ENCODE measurements at regions not wholly inside any gene's neighbourhood (a gene's known extent, or its start where the extent isn't known, plus 50 kb on each side); places are given as distances from the start of the nearest gene placed in this dataset.

DNA sequence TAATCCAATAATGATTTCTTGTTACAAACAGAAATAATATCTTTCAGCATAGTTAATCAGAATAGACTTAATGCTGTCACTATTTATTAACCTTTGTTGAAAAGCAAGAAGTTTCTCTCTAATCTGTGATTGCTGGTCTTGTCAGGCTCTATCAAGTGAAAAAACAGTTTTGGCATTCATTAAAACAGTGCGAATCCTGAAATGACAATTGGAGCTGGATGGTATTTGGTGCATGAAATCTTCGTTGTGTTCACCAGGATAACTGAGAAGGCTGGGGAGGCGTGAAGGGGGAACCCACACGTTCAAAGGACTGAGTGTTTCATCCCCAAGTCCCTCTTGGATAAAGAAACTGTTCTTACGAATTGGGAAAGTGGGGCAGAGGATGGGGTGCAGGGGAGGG lies 190.2 kb upstream of the MYL2 start:
- H3K9me3 ChIP-seq (ENCODE audit: control insufficient read depth, insufficient read depth, low read depth, low read length) = no peaks in the 10 kb centered on the region
- H3K4me1 ChIP-seq (ENCODE audit: control insufficient read depth, insufficient read depth, low read length) = no peaks in the 10 kb centered on the region
- ChIA-PET CTCF (no interaction called here), POLR2A (no interaction called here)
- no peaks in the 10 kb centered on the region for H3K36me3 ChIP-seq (ENCODE audit: control insufficient read depth in 2 of 2, insufficient read depth in 1 of 2, low read length in 2 of 2)
- no peak for TF ChIP-seq ZNF837 (tag by site-specific recombination; IDR thresholded peaks at IDR 0.05)
- TF ChIP-seq ZNF26 (tag by site-specific recombination; IDR thresholded peaks at IDR 0.05) = no peak
- no peak for TF ChIP-seq ZNF521 (tag by site-specific recombination; IDR thresholded peaks at IDR 0.05)
- TF ChIP-seq TCF7L2 (IDR thresholded peaks at IDR 0.05; ENCODE audit: borderline replicate concordance, low read depth, low read length) = no peak
- no peak for TF ChIP-seq SCRT1 (tag by site-specific recombination; IDR thresholded peaks at IDR 0.05; ENCODE audit: borderline replicate concordance)
- no peak for TF ChIP-seq EGR2 (tag by site-specific recombination; IDR thresholded peaks at IDR 0.05; ENCODE audit: low read depth)
- no peak for TF ChIP-seq GLI2 (tag by site-specific recombination; IDR thresholded peaks at IDR 0.05; ENCODE audit: borderline replicate concordance, low read depth)
- TF ChIP-seq ZNF510 (tag by site-specific recombination; IDR thresholded peaks at IDR 0.05; ENCODE audit: insufficient replicate concordance) = no peak
- no peak for TF ChIP-seq ZNF571 (tag by site-specific recombination; IDR thresholded peaks at IDR 0.05)
- no peak for TF ChIP-seq ZNF561 (tag by site-specific recombination; IDR thresholded peaks at IDR 0.05; ENCODE audit: borderline replicate concordance)
- no peak for TF ChIP-seq ZNF626 (tag by site-specific recombination; IDR thresholded peaks at IDR 0.05)
- TF ChIP-seq MZF1 (tag by site-specific recombination; IDR thresholded peaks at IDR 0.05; ENCODE audit: borderline replicate concordance) = no peak
- TF ChIP-seq KLF10 (tag by site-specific recombination; IDR thresholded peaks at IDR 0.05) = no peak
- no peak for TF ChIP-seq ZNF354C (tag by site-specific recombination; IDR thresholded peaks at IDR 0.05; ENCODE audit: borderline replicate concordance, low read depth)
- no peak for TF ChIP-seq GLI4 (tag by site-specific recombination; IDR thresholded peaks at IDR 0.05)
- no peak for TF ChIP-seq ZNF302 (tag by site-specific recombination; IDR thresholded peaks at IDR 0.05; ENCODE audit: low read depth)
- TF ChIP-seq ZNF157 (tag by site-specific recombination; IDR thresholded peaks at IDR 0.05) = no peak
- no peak overlapping the region for H3K27ac ChIP-seq (ENCODE audit: extremely low read depth, low read depth, low read length)
- no peak overlapping the region for H3K4me3 ChIP-seq (ENCODE audit: low read depth, low read length)

DNA sequence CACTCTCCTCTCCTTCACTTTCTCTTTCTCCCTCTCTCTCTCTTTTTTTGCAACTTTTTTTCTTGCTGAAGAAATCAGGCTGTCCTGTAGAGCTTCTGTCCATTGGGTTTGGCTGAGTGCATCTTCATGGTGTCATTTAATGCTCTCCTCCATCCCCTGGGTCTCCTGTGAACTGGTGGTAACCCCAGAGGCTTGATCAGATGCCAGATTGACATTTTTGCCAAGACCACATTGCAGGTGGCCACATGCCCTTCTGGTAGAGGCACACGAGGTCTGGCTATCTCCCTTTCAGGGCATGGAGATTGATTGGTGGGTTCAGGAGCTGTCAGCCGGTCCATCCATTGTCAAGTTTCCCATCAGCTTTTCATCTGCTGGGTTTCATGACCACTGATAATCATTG lies 188.3 kb upstream of the MYL2 start:
- TF ChIP-seq ZNF518A (tag by site-specific recombination; conservative IDR thresholded peaks at IDR 0.05; ENCODE audit: low read depth) (no peak), KLF16 (tag by site-specific recombination; IDR thresholded peaks at IDR 0.05) (no peak), ZNF670 (tag by site-specific recombination; IDR thresholded peaks at IDR 0.05; ENCODE audit: low read depth) (no peak), GLIS1 (tag by site-specific recombination; IDR thresholded peaks at IDR 0.05) (peak; percentile 66), KLF8 (tag by site-specific recombination; IDR thresholded peaks at IDR 0.05) (no peak), PRDM1 (tag by site-specific recombination; IDR thresholded peaks at IDR 0.05) (peak; percentile 52; the same call in 1 of the 2 replicates), IKZF3 (tag by site-specific recombination; IDR thresholded peaks at IDR 0.05) (no peak), ZNF529 (tag by site-specific recombination; IDR thresholded peaks at IDR 0.05; ENCODE audit: insufficient replicate concordance) (no peak), ZNF621 (tag by site-specific recombination; IDR thresholded peaks at IDR 0.05) (no peak), ZNF501 (tag by site-specific recombination; IDR thresholded peaks at IDR 0.05) (no peak), ZNF571 (tag by site-specific recombination; IDR thresholded peaks at IDR 0.05) (no peak)
- TF ChIP-seq, protein P1, sequence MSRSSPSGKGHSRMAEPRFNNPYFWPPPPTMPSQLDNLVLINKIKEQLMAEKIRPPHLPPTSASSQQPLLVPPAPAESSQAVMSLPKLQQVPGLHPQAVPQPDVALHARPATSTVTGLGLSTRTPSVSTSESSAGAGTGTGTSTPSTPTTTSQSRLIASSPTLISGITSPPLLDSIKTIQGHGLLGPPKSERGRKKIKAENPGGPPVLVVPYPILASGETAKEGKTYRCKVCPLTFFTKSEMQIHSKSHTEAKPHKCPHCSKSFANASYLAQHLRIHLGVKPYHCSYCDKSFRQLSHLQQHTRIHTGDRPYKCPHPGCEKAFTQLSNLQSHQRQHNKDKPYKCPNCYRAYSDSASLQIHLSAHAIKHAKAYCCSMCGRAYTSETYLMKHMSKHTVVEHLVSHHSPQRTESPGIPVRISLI (tag by site-specific recombination; IDR thresholded peaks at IDR 0.05) = no peak
- CTCF ChIA-PET = interaction anchor here (0.6 to 0.7 kb wide), 2 partner anchors 11 to 15 kb away, joined by 3 read pairs; no protein-coding TSS in a partner anchor
- Histone ChIP-seq H3K9me3 (ENCODE audit: control insufficient read depth, insufficient read depth, low read depth, low read length) (no peaks in the 10 kb centered on the region), H3K4me3 (ENCODE audit: low read depth, low read length) (no peak overlapping the region), H3K4me1 (ENCODE audit: control insufficient read depth, insufficient read depth, low read length) (no peaks in the 10 kb centered on the region), H3K27ac (ENCODE audit: extremely low read depth, low read depth, low read length) (no peak overlapping the region), H3K36me3 (ENCODE audit: control insufficient read depth in 2 of 2, insufficient read depth in 1 of 2, low read length in 2 of 2) (no peaks in the 10 kb centered on the region)
- POLR2A ChIA-PET = no interaction called here

Measured in HEK293 (cell line).